K562 (cell line): ENCODE measurements at regions not wholly inside any gene's neighbourhood (a gene's known extent, or its start where the extent isn't known, plus 50 kb on each side); places are given as distances from the start of the nearest gene placed in this dataset.

Experiments
- ATAC-seq: fragments of 200-7000 bp; cut with Tn5 transposase; 3 replicates; pipeline ENCODE4 v1.9.1; 2020; ENCODE audit warnings: moderate library complexity
- BruUV-seq: library from RNA; stranded (reverse); fragments of 400-500 nt; replicated peaks from 2 replicates; lab custom pipeline; 2021; lab: Mats Ljungman, UMichigan
- CTCF ChIA-PET: fragments of 300-600 bp; formaldehyde crosslinking; extraction: SDS; loops from one replicate; lab custom pipeline; 2021; ENCODE audit warnings: low intra/inter-chr PET ratio; lab: Yijun Ruan, JAX
- POLR2A ChIA-PET: fragments of 300-600, 350-650 bp; sonication (Branson Sonifier 250); formaldehyde crosslinking; extraction: SDS; loops from one replicate; lab custom pipeline; 2021; ENCODE audit warnings: antibody characterized with exemption, inconsistent platforms; lab: Yijun Ruan, JAX
- DNase-seq, 4 experiments: peaks; one replicate each; pipeline versions ENCODE4 v3.0.0 to v3.0.0-alpha.2; 2011 to 2018; ENCODE audit warnings: low spot score in 3 of 4, mixed read lengths in 3 of 4; ENCODE audit errors: extremely low read depth in 1 of 4
- FAIRE-seq: peaks from 2 replicates; lab custom pipeline; 2011; peaks lifted over from hg19 to GRCh38; lab: Jason Lieb, UNC
- H2AFZ ChIP-seq: 2 replicates; pipeline ENCODE4 v1.6.0; 2011; ENCODE audit warnings: low read depth, low read length, control low read depth, inconsistent platforms
- H3K27ac ChIP-seq: fragments of 200-600 bp; 3 replicates; pipeline ENCODE4 v1.8.0; 2011; ENCODE audit warnings: low read depth, mild to moderate bottlenecking, control low read depth, inconsistent platforms, low read length, moderate library complexity, mixed read lengths; ENCODE audit errors: extremely low read depth
- H3K27me3 ChIP-seq, 2 experiments: fragments of 300-600 bp in 1 of 2; 2 replicates in 1 of 2; 3 replicates in 1 of 2; pipeline versions ENCODE4 v1.6.0 to v1.8.0; 2011; ENCODE audit warnings: inconsistent platforms in 2 of 2, low read length in 2 of 2, mild to moderate bottlenecking in 1 of 2, mixed read lengths in 1 of 2, moderate library complexity in 1 of 2; ENCODE audit not compliant: control insufficient read depth in 2 of 2, insufficient read depth in 2 of 2
- H3K36me3 ChIP-seq: fragments of 300-600 bp; 3 replicates; pipeline ENCODE4 v1.8.0; 2011; ENCODE audit warnings: mild to moderate bottlenecking, low read length, inconsistent platforms; ENCODE audit not compliant: control insufficient read depth, insufficient read depth
- H3K4me1 ChIP-seq, 2 experiments: fragments of 200-600 bp in 1 of 2; replicated peaks in 1 of 2; 2 replicates in 1 of 2; 3 replicates in 1 of 2; pipeline versions ENCODE4 v1.5.1 to v1.8.0; 2011; ENCODE audit warnings: inconsistent platforms in 2 of 2, low read length in 2 of 2, mild to moderate bottlenecking in 1 of 2, mixed read lengths in 1 of 2, moderate library complexity in 1 of 2; ENCODE audit not compliant: control insufficient read depth in 2 of 2, insufficient read depth in 2 of 2
- H3K4me2 ChIP-seq: 2 replicates; pipeline ENCODE4 v1.6.1; 2011; ENCODE audit warnings: low read length, control low read depth, inconsistent platforms, mixed read lengths; ENCODE audit not compliant: insufficient read depth
- H3K4me3 ChIP-seq: fragments of 200-600 bp; sonication (generic), shearing (Covaris generic); 2 replicates; pipeline ENCODE4 v1.5.1; 2016; ENCODE audit warnings: control low read depth, inconsistent platforms
- H3K79me2 ChIP-seq: fragments of 200-600 bp; 3 replicates; pipeline ENCODE4 v1.8.0; 2011; ENCODE audit warnings: low read length, inconsistent platforms; ENCODE audit not compliant: control insufficient read depth, insufficient read depth
- H3K9ac ChIP-seq, 2 experiments: 2 replicates each; pipeline versions ENCODE4 v1.6.0 to v1.6.1; 2011; ENCODE audit warnings: low read depth in 2 of 2, low read length in 2 of 2, control low read depth in 1 of 2, inconsistent platforms in 1 of 2, mild to moderate bottlenecking in 1 of 2, mixed read lengths in 1 of 2; ENCODE audit not compliant: insufficient read depth in 1 of 2
- H3K9me1 ChIP-seq: one replicate; pipeline ENCODE4 v1.6.0; 2011; ENCODE audit warnings: inconsistent platforms, mild to moderate bottlenecking, low read length, moderate library complexity; ENCODE audit not compliant: control insufficient read depth, insufficient read depth
- H3K9me3 ChIP-seq: replicated peaks from 2 replicates; pipeline ENCODE4 v1.5.1; 2011; ENCODE audit warnings: low read depth, low read length, inconsistent platforms; ENCODE audit not compliant: control insufficient read depth, insufficient read depth
- H4K20me1 ChIP-seq: replicated peaks from 2 replicates; pipeline ENCODE4 v1.6.1; 2011; ENCODE audit warnings: low read length, inconsistent platforms, mixed read lengths; ENCODE audit not compliant: control insufficient read depth, insufficient read depth
- ASH1L ChIP-seq: fragments of 450-650 bp; IDR thresholded peaks from 2 replicates; pipeline ENCODE4 v1.6.1; 2018; ENCODE audit warnings: borderline replicate concordance, mild to moderate bottlenecking, low read depth; ENCODE audit not compliant: partially characterized antibody
- ATF1 ChIP-seq, 2 experiments: fragments of 450-650 bp in 1 of 2; IDR thresholded peaks; 2 replicates each; pipeline ENCODE4 v1.6.1; 2016; ENCODE audit warnings: missing compliant biosample characterization in 1 of 2, missing genetic modification characterization in 1 of 2
- CAMTA2 ChIP-seq: fragments of 250-450 bp; sonication (Bioruptor Pico); conservative IDR thresholded peaks from 2 replicates; pipeline ENCODE4 v1.5.1; 2022
- FOXJ2 ChIP-seq: fragments of 200-800 bp; sonication (Bioruptor generic); IDR thresholded peaks from 2 replicates; pipeline ENCODE4 v1.6.1; 2016; ENCODE audit warnings: missing genetic modification characterization, missing compliant biosample characterization
- HNRNPLL ChIP-seq: fragments of 200-400 bp; formaldehyde crosslinking; IDR thresholded peaks from 2 replicates; pipeline ENCODE4 v1.6.1; 2017; ENCODE audit warnings: low read length, low read depth, mild to moderate bottlenecking; ENCODE audit not compliant: poor library complexity, severe bottlenecking
- PHTF2 ChIP-seq: fragments of 250-450 bp; sonication (Bioruptor Pico); IDR thresholded peaks from 2 replicates; pipeline ENCODE4 v1.5.0; 2021; ENCODE audit warnings: mild to moderate bottlenecking
- POLR2B ChIP-seq: fragments of 450-650 bp; IDR thresholded peaks from 2 replicates; pipeline ENCODE4 v1.6.1; 2018; ENCODE audit warnings: low read depth; ENCODE audit not compliant: partially characterized antibody
- PTTG1 ChIP-seq: fragments of 450-650 bp; IDR thresholded peaks from 2 replicates; pipeline ENCODE4 v1.6.1; 2016; ENCODE audit warnings: low read depth, mild to moderate bottlenecking, missing genetic modification characterization, missing compliant biosample characterization
- RFX1 ChIP-seq: fragments of 450-650 bp; IDR thresholded peaks from 2 replicates; pipeline ENCODE4 v1.6.1; 2016; ENCODE audit warnings: mild to moderate bottlenecking, moderate library complexity
- ZNF445 ChIP-seq: fragments of 250-450 bp; sonication (Bioruptor Pico); IDR thresholded peaks from 2 replicates; pipeline ENCODE4 v1.4.0; 2020; ENCODE audit warnings: low read depth, mild to moderate bottlenecking, moderate library complexity
- WGBS: fragments of 100-300 bp; shearing (Covaris generic); methylation state at CpG from one replicate; pipeline ENCODE4 v1.1.6; 2016; ENCODE audit warnings: low coverage, mixed read lengths; ENCODE audit not compliant: insufficient coverage; ENCODE audit errors: missing lambda C conversion rate; 5-methylcytosine and 5-hydroxymethylcytosine counted together
- in situ Hi-C: fragments of 300-500 bp; cut with MboI; formaldehyde crosslinking; loops from 4 replicates; pipeline ENCODE4 v1.15.0; 2018; ENCODE audit warnings: inconsistent platforms, mixed read lengths
- intact Hi-C: fragments of 100-400 bp; cut with micrococcal nuclease; formaldehyde crosslinking; loops from 2 replicates; pipeline ENCODE4 v1.14.2; 2022
- TF ChIP-seq, protein P1 (sequence below): fragments of 250-450 bp; sonication (Bioruptor Pico); IDR thresholded peaks from 2 replicates; pipeline ENCODE4 v1.8.0; 2021; ENCODE audit warnings: moderate library complexity, mild to moderate bottlenecking, inconsistent platforms
- TF ChIP-seq, protein P2 (sequence below): fragments of 250-450 bp; sonication (Bioruptor Pico); IDR thresholded peaks from 2 replicates; pipeline ENCODE4 v1.4.0; 2020; ENCODE audit warnings: mild to moderate bottlenecking
- TF ChIP-seq, protein P3 (sequence below): fragments of 250-450 bp; sonication (Bioruptor Pico); IDR thresholded peaks from 2 replicates; pipeline ENCODE4 v1.8.0; 2021; ENCODE audit warnings: moderate library complexity, mild to moderate bottlenecking, inconsistent platforms
- TF ChIP-seq, protein P4 (sequence below): fragments of 450-650 bp; IDR thresholded peaks from 2 replicates; pipeline ENCODE4 v1.6.1; 2016; ENCODE audit warnings: low read depth, mild to moderate bottlenecking, moderate library complexity

DNA sequence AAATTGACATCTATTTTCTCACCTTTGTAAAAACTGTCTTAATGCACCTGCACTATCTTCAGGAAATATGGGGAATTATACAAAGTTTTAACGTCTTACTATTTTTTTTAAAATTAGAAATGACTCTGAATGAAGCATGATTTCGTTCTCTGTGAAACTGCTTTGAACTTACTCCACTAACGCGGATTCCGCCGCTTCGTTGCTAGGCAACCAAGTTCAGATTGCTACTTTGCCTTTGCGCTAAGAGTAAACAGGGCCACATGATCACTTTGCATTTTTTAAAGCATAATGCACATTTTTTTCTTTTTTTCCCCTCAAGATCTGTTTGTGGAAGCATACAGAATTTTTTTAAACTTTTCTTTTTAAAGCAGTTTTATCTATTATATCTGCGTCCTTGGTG, 690.5 kb downstream of the BRINP3 start:
- in situ Hi-C loops: no loop called here
- POLR2A ChIA-PET: no interaction called here
- no peak for DNase-seq

DNA sequence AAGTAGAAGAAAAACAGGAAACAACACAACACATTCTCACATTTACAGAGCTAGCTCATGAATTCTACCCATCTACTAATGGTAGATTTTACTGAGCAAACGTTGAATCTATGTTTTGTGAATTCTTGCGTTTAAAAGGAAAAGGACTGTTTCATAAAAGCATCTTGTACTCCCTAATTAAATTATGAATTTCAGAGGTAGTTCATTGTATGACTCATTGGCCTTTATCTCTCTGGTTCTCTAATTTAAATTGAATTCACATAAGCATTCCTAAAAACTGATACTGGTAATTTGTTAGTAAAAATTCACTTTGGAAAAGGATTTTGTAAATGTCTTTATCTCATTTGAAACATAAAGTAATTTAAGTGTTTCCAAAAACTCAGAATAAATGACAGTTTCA, 687.3 kb downstream of the BRINP3 start:
- Histone ChIP-seq H3K79me2 (no peaks in the 10 kb centered on the region), H3K9ac (no peak overlapping the region), H3K9me1 (no peaks in the 10 kb centered on the region), H3K27ac (no peak overlapping the region), H3K4me2 (no peak overlapping the region), H2AFZ (no peak overlapping the region), H3K27me3 (no peaks in the 10 kb centered on the region), H3K36me3 (no peaks in the 10 kb centered on the region), H3K4me1 (no peaks in the 10 kb centered on the region), H4K20me1 (no peaks in the 10 kb centered on the region), H3K9me3 (no peaks in the 10 kb centered on the region; the same call in none of the 2 replicates), H3K4me3 (no peak overlapping the region)
- POLR2A ChIA-PET: no interaction called here
- BruUV-seq: no TSS peak
- DNase-seq: no peak
- in situ Hi-C loops (no loop called here), intact Hi-C loops (no loop called here)
- WGBS: 0% methylated on average over 2 of the region's 2 CpGs
- no peak for FAIRE-seq
- CTCF ChIA-PET: no interaction called here
- ATAC-seq: no peak
- TF ChIP-seq, protein P1, sequence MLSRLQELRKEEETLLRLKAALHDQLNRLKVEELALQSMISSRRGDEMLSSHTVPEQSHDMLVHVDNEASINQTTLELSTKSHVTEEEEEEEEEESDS (CRISPR knock-in tag): no peak
- no peak for TF ChIP-seq ASH1L
- TF ChIP-seq PTTG1 (tag): no peak
- TF ChIP-seq, protein P2, sequence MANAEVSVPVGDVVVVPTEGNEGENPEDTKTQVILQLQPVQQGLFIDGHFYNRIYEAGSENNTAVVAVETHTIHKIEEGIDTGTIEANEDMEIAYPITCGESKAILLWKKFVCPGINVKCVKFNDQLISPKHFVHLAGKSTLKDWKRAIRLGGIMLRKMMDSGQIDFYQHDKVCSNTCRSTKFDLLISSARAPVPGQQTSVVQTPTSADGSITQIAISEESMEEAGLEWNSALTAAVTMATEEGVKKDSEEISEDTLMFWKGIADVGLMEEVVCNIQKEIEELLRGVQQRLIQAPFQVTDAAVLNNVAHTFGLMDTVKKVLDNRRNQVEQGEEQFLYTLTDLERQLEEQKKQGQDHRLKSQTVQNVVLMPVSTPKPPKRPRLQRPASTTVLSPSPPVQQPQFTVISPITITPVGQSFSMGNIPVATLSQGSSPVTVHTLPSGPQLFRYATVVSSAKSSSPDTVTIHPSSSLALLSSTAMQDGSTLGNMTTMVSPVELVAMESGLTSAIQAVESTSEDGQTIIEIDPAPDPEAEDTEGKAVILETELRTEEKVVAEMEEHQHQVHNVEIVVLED (CRISPR knock-in tag): no peak
- TF ChIP-seq, protein P3, sequence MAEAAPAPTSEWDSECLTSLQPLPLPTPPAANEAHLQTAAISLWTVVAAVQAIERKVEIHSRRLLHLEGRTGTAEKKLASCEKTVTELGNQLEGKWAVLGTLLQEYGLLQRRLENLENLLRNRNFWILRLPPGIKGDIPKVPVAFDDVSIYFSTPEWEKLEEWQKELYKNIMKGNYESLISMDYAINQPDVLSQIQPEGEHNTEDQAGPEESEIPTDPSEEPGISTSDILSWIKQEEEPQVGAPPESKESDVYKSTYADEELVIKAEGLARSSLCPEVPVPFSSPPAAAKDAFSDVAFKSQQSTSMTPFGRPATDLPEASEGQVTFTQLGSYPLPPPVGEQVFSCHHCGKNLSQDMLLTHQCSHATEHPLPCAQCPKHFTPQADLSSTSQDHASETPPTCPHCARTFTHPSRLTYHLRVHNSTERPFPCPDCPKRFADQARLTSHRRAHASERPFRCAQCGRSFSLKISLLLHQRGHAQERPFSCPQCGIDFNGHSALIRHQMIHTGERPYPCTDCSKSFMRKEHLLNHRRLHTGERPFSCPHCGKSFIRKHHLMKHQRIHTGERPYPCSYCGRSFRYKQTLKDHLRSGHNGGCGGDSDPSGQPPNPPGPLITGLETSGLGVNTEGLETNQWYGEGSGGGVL (CRISPR knock-in tag): no peak
- TF ChIP-seq CAMTA2 (CRISPR knock-in tag): no peak
- TF ChIP-seq ZNF445: no peak
- no peak for TF ChIP-seq POLR2B
- no peak for TF ChIP-seq FOXJ2 (tag)
- TF ChIP-seq ATF1 (CRISPR knock-in tag; IDR thresholded peaks at IDR 0.05): no peak
- no peak for TF ChIP-seq ATF1 (tag; IDR thresholded peaks at IDR 0.05)

More for the DNA sequence above, 690.5 kb downstream of the BRINP3 start:
- ATAC-seq (no peak), FAIRE-seq (no peak)
- H3K27me3 ChIP-seq: no peaks in the 10 kb centered on the region
- CTCF ChIA-PET: no interaction called here
- TF ChIP-seq PHTF2 (CRISPR knock-in tag) (no peak), RFX1 (peak; percentile 79), HNRNPLL (peak; percentile 41)
- TF ChIP-seq, protein P4, sequence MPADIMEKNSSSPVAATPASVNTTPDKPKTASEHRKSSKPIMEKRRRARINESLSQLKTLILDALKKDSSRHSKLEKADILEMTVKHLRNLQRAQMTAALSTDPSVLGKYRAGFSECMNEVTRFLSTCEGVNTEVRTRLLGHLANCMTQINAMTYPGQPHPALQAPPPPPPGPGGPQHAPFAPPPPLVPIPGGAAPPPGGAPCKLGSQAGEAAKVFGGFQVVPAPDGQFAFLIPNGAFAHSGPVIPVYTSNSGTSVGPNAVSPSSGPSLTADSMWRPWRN: no peak
- H3K36me3 ChIP-seq: no peaks in the 10 kb centered on the region
- no peaks in the 10 kb centered on the region for H3K4me1 ChIP-seq
- 8% methylated on average over 9 of the region's 9 CpGs for WGBS
- no peaks in the 10 kb centered on the region for H3K9me1 ChIP-seq
- H3K79me2 ChIP-seq: no peaks in the 10 kb centered on the region
- BruUV-seq: no TSS peak
- no peak overlapping the region for H3K4me3 ChIP-seq
- H3K9ac ChIP-seq: no peak overlapping the region
- H2AFZ ChIP-seq: no peak overlapping the region
- H3K9me3 ChIP-seq: no peaks in the 10 kb centered on the region; the same call in none of the 2 replicates
- no peak overlapping the region for H3K4me2 ChIP-seq
- H4K20me1 ChIP-seq: no peaks in the 10 kb centered on the region
- intact Hi-C loops: no loop called here
- no peak overlapping the region for H3K27ac ChIP-seq
